Right lobe of liver (tissue), 6 donors: ENCODE measurements at regions not wholly inside any gene's neighbourhood (a gene's known extent, or its start where the extent isn't known, plus 50 kb on each side); places are given as distances from the start of the nearest gene placed in this dataset.

Experiments used
- ATAC-seq, 4 donors: fragments of 200-7000 bp; cut with Tn5 transposase; one replicate each; pipeline ENCODE4 v1.9.1; 2020; ENCODE audit warnings: mild to moderate bottlenecking in 4 of 4, moderate library complexity in 4 of 4
- DNase-seq, 3 donors: peaks; one replicate each; pipeline ENCODE4 v3.0.0-alpha.2; 2020
- H3K27ac ChIP-seq, 3 donors: fragments of 200-600 bp; one replicate each; pipeline ENCODE4 v1.8.0; 2022
- H3K27me3 ChIP-seq, 2 donors: fragments of 200-600 bp; one replicate each; pipeline ENCODE4 v1.8.0; 2022
- H3K36me3 ChIP-seq, 4 donors: fragments of 200-600 bp; sonication (generic) in 1 of 4; one replicate each; pipeline versions ENCODE4 v1.5.1 to v1.8.0; 2017 to 2022; ENCODE audit warnings: control low read depth in 1 of 4
- H3K4me1 ChIP-seq, 4 donors: fragments of 200-600 bp; sonication (generic) in 1 of 4; one replicate each; pipeline versions ENCODE4 v1.5.1 to v1.8.0; 2017 to 2022; ENCODE audit warnings: control low read depth in 1 of 4
- H3K4me3 ChIP-seq, 3 donors: fragments of 200-600 bp; one replicate each; pipeline ENCODE4 v1.8.0; 2022
- H3K9me3 ChIP-seq, 4 donors: fragments of 200-600 bp; sonication (generic) in 1 of 4; one replicate each; pipeline versions ENCODE4 v1.5.1 to v1.8.0; 2017 to 2022; ENCODE audit warnings: control low read depth in 1 of 4
- CTCF ChIP-seq, 4 donors: fragments of 200-600 bp in 3 of 4; fragments of 450-650 bp in 1 of 4; IDR thresholded peaks; one replicate each; pipeline versions ENCODE4 v1.5.1 to v1.8.0; 2016 to 2022; ENCODE audit warnings: antibody characterized with exemption in 4 of 4, mild to moderate bottlenecking in 2 of 4
- POLR2A ChIP-seq: fragments of 450-650 bp; IDR thresholded peaks from one replicate; pipeline ENCODE4 v1.6.1; 2017; ENCODE audit warnings: antibody characterized with exemption, mild to moderate bottlenecking
- WGBS: methylation state at CpG from one replicate; pipeline ENCODE4 v1.1.6; 2018; ENCODE audit warnings: low coverage, low lambda C conversion rate; ENCODE audit not compliant: insufficient coverage; ENCODE audit errors: missing lambda C conversion rate; 5-methylcytosine and 5-hydroxymethylcytosine counted together
- intact Hi-C, 2 donors: fragments of 100-400 bp; cut with DNase I; formaldehyde crosslinking; loops; one replicate each; pipeline versions ENCODE4 v1.11.2 to v1.14.1; 2022
- donor health status: DM: no; HTN: yes; CAD: no.
- donor health status: DM: no; HTN: no; CAD: no.
- donor health status: DM: no; HTN: no; CAD: no.
- donor health status: DM: no; HTN: yes; CAD: no.
- donor health status: DM: no; HTN: yes; CAD: no.

- H3K36me3 ChIP-seq: no peaks in the 10 kb centered on the region
- H3K27me3 ChIP-seq: no peaks in the 10 kb centered on the region
- intact Hi-C loops: no loop called here
- H3K27ac ChIP-seq: no peak overlapping the region
- ATAC-seq (no peak), DNase-seq (no peak)
- no peaks in the 10 kb centered on the region for H3K9me3 ChIP-seq
- no peak overlapping the region for H3K4me3 ChIP-seq
- WGBS: 44% methylated on average over 4 of the region's 4 CpGs
- no peaks in the 10 kb centered on the region for H3K4me1 ChIP-seq
- TF ChIP-seq POLR2A (no peak), CTCF (IDR thresholded peaks at IDR 0.05) (no peak)
Measured at GRCh38 chr3:95627293-95627692, 1187.1 kb upstream of the EPHA6 start.

- ATAC-seq: no peak
- H3K36me3 ChIP-seq: no peaks in the 10 kb centered on the region
- no peaks in the 10 kb centered on the region for H3K27me3 ChIP-seq
- TF ChIP-seq POLR2A (no peak), CTCF (IDR thresholded peaks at IDR 0.05) (no peak)
- intact Hi-C loops: no loop called here
- DNase-seq: no peak
- no peak overlapping the region for H3K27ac ChIP-seq
- no peaks in the 10 kb centered on the region for H3K9me3 ChIP-seq
- H3K4me3 ChIP-seq: no peak overlapping the region
- no peaks in the 10 kb centered on the region for H3K4me1 ChIP-seq
- 46% methylated on average over 2 of the region's 2 CpGs for WGBS
Measured at GRCh38 chr3:95627697-95628096, 1186.7 kb upstream of the EPHA6 start.

- ATAC-seq: no peak
- Histone ChIP-seq H3K9me3 (no peaks in the 10 kb centered on the region), H3K4me3 (no peak overlapping the region), H3K27ac (no peak overlapping the region), H3K27me3 (no peaks in the 10 kb centered on the region), H3K4me1 (no peaks in the 10 kb centered on the region), H3K36me3 (no peaks in the 10 kb centered on the region)
- 50% methylated on average over 1 of the region's 1 CpG for WGBS
- DNase-seq: no peak
- TF ChIP-seq CTCF (IDR thresholded peaks at IDR 0.05) (no peak), POLR2A (no peak)
- intact Hi-C loops: no loop called here
Measured at GRCh38 chr3:95629802-95630201, 1184.6 kb upstream of the EPHA6 start.

- intact Hi-C loops: no loop called here
- no peak for DNase-seq
- no peak for ATAC-seq
- Histone ChIP-seq H3K36me3 (no peaks in the 10 kb centered on the region), H3K9me3 (no peaks in the 10 kb centered on the region), H3K27ac (no peak overlapping the region), H3K27me3 (no peaks in the 10 kb centered on the region), H3K4me1 (no peaks in the 10 kb centered on the region), H3K4me3 (no peak overlapping the region)
- TF ChIP-seq CTCF (IDR thresholded peaks at IDR 0.05) (no peak), POLR2A (no peak)
- no CpG with 5 or more reads among the region's 6 CpGs for WGBS
Measured at GRCh38 chr3:95645291-95645690, 1169.1 kb upstream of the EPHA6 start.
